Activated effector memory CD4-positive, alpha-beta T cell treated with Interleukin-2 at 50 U/mL for 16 hours (primary cell): ENCODE measurements at regions not wholly inside any gene's neighbourhood (a gene's known extent, or its start where the extent isn't known, plus 50 kb on each side); places are given as distances from the start of the nearest gene placed in this dataset.

Experiments
- DNase-seq: peaks from one replicate; pipeline ENCODE4 v3.0.0-alpha.2; 2020

GRCh38 chr14:87503711-87504110 lies 489.3 kb downstream of the GALC start:
- no peak for DNase-seq

GRCh38 chr14:87497301-87497700 lies 495.7 kb downstream of the GALC start:
- no peak for DNase-seq

- DNase-seq: no peak
Observed at GRCh38 chr14:87494010-87494409, 499.0 kb downstream of the GALC start.

- DNase-seq: no peak
Observed at GRCh38 chr14:87492561-87492960, 500.4 kb downstream of the GALC start.

- DNase-seq: no peak
Observed at GRCh38 chr14:87491816-87492215, 501.2 kb downstream of the GALC start.

GRCh38 chr14:87489196-87489819 lies 503.7 kb downstream of the GALC start:
- DNase-seq: no peak

- DNase-seq: no peak
Observed at GRCh38 chr14:87483271-87484260, 509.4 kb downstream of the GALC start.

- DNase-seq: no peak
Observed at GRCh38 chr14:87468531-87468930, 524.5 kb downstream of the GALC start.

- no peak for DNase-seq
Observed at GRCh38 chr14:87467578-87467977, 525.4 kb downstream of the GALC start.

- no peak for DNase-seq
Observed at GRCh38 chr14:87465770-87466169, 527.2 kb downstream of the GALC start.

- DNase-seq: no peak
Observed at GRCh38 chr14:87461704-87462103, 531.3 kb downstream of the GALC start.

GRCh38 chr14:87457720-87458119 lies 535.3 kb downstream of the GALC start:
- no peak for DNase-seq

GRCh38 chr14:87450193-87450592 lies 542.8 kb downstream of the GALC start:
- DNase-seq: no peak

- no peak for DNase-seq
Observed at GRCh38 chr14:87449016-87449415, 544.0 kb downstream of the GALC start.

- DNase-seq: no peak
Observed at GRCh38 chr14:87443787-87444186, 549.2 kb downstream of the GALC start.

- DNase-seq: no peak
Observed at GRCh38 chr14:87443039-87443438, 549.9 kb downstream of the GALC start.

GRCh38 chr14:87437158-87437557 lies 555.8 kb downstream of the GALC start:
- no peak for DNase-seq

GRCh38 chr14:87434680-87435079 lies 558.3 kb downstream of the GALC start:
- no peak for DNase-seq

GRCh38 chr14:87434011-87434410 lies 559.0 kb downstream of the GALC start:
- no peak for DNase-seq

GRCh38 chr14:87432698-87433097 lies 560.3 kb downstream of the GALC start:
- no peak for DNase-seq

GRCh38 chr14:87430810-87431209 lies 562.2 kb downstream of the GALC start:
- DNase-seq: no peak

- DNase-seq: no peak
Observed at GRCh38 chr14:87430214-87430613, 562.8 kb downstream of the GALC start.

GRCh38 chr14:87419925-87420324 lies 573.1 kb downstream of the GALC start:
- no peak for DNase-seq

GRCh38 chr14:87411370-87411769 lies 581.6 kb downstream of the GALC start:
- DNase-seq: no peak
